Astrocyte (in vitro differentiated cells and primary cell): ENCODE measurements at regions not wholly inside any gene's neighbourhood (a gene's known extent, or its start where the extent isn't known, plus 50 kb on each side); places are given as distances from the start of the nearest gene placed in this dataset.

Experiments
- DNase-seq: peaks from one replicate; pipeline ENCODE4 v3.0.0-alpha.2; 2010; ENCODE audit warnings: low read depth
- FAIRE-seq: peaks from 2 replicates; lab custom pipeline; 2011; peaks lifted over from hg19 to GRCh38; lab: Jason Lieb, UNC
- H2AFZ ChIP-seq: 2 replicates; pipeline ENCODE4 v1.6.0; 2012; ENCODE audit warnings: low read depth, low read length, inconsistent platforms
- H3K27ac ChIP-seq: 2 replicates; pipeline ENCODE4 v1.5.1; 2011; ENCODE audit warnings: low read depth, low read length, inconsistent platforms
- H3K27me3 ChIP-seq: 2 replicates; pipeline ENCODE4 v1.6.0; 2011; ENCODE audit warnings: low read length, inconsistent platforms; ENCODE audit not compliant: insufficient read depth
- H3K36me3 ChIP-seq: 2 replicates; pipeline ENCODE4 v1.5.1; 2011; ENCODE audit warnings: low read length, inconsistent platforms; ENCODE audit not compliant: insufficient read depth
- H3K4me1 ChIP-seq: 2 replicates; pipeline ENCODE4 v1.5.1; 2011; ENCODE audit warnings: low read length, inconsistent platforms; ENCODE audit not compliant: insufficient read depth
- H3K4me2 ChIP-seq: 2 replicates; pipeline ENCODE4 v1.6.0; 2012; ENCODE audit warnings: low read length, inconsistent platforms
- H3K4me3 ChIP-seq: 2 replicates; pipeline ENCODE4 v1.5.1; 2011; ENCODE audit warnings: low read depth, mild to moderate bottlenecking, low read length, inconsistent platforms; ENCODE audit not compliant: insufficient read depth
- H3K79me2 ChIP-seq: 2 replicates; pipeline ENCODE4 v1.6.0; 2012; ENCODE audit warnings: mild to moderate bottlenecking, low read length, inconsistent platforms; ENCODE audit not compliant: insufficient read depth
- H3K9ac ChIP-seq: 2 replicates; pipeline ENCODE4 v1.6.0; 2012; ENCODE audit warnings: mild to moderate bottlenecking, low read length, inconsistent platforms
- H3K9me3 ChIP-seq: 2 replicates; pipeline ENCODE4 v1.5.1; 2012; ENCODE audit warnings: low read depth, mild to moderate bottlenecking, low read length, inconsistent platforms; ENCODE audit not compliant: insufficient read depth
- H4K20me1 ChIP-seq: 2 replicates; pipeline ENCODE4 v1.6.0; 2012; ENCODE audit warnings: low read length, inconsistent platforms; ENCODE audit not compliant: insufficient read depth
- H3K27ac Mint-ChIP-seq: one replicate; pipeline ENCODE4 v1.8.0; 2021; ENCODE audit warnings: mild to moderate bottlenecking, mixed read lengths; ENCODE audit not compliant: unreplicated experiment
- H3K27me3 Mint-ChIP-seq: one replicate; pipeline ENCODE4 v1.8.0; 2021; ENCODE audit warnings: low read depth, mixed read lengths; ENCODE audit not compliant: unreplicated experiment
- H3K36me3 Mint-ChIP-seq: one replicate; pipeline ENCODE4 v1.8.0; 2021; ENCODE audit warnings: low read depth, mixed read lengths; ENCODE audit not compliant: unreplicated experiment
- H3K4me1 Mint-ChIP-seq: one replicate; pipeline ENCODE4 v1.8.0; 2021; ENCODE audit warnings: low read depth, mixed read lengths; ENCODE audit not compliant: unreplicated experiment
- H3K4me3 Mint-ChIP-seq: one replicate; pipeline ENCODE4 v1.8.0; 2021; ENCODE audit warnings: mild to moderate bottlenecking, moderate library complexity, mixed read lengths; ENCODE audit not compliant: unreplicated experiment
- H3K9me3 Mint-ChIP-seq: one replicate; pipeline ENCODE4 v1.8.0; 2021; ENCODE audit warnings: mild to moderate bottlenecking, mixed read lengths; ENCODE audit not compliant: unreplicated experiment
- EZH2 ChIP-seq: IDR thresholded peaks from 2 replicates; pipeline ENCODE4 v1.6.1; 2012; ENCODE audit warnings: mild to moderate bottlenecking, low read length, inconsistent platforms; ENCODE audit not compliant: insufficient read depth
- TF ChIP-seq, protein P1 (sequence below): IDR thresholded peaks from 2 replicates; pipeline ENCODE4 v1.5.1; 2011; ENCODE audit warnings: low read depth, mild to moderate bottlenecking, inconsistent platforms, low read length, moderate library complexity; ENCODE audit not compliant: insufficient read depth

- Histone ChIP-seq H2AFZ (no peak overlapping the region), H3K27me3 (no peaks in the 10 kb centered on the region), H3K36me3 (peaks cover 18% of the 10 kb centered on the region), H3K27ac (no peak overlapping the region), H3K4me2 (no peak overlapping the region), H4K20me1 (no peaks in the 10 kb centered on the region), H3K9me3 (no peaks in the 10 kb centered on the region), H3K4me3 (no peak overlapping the region), H3K4me1 (no peaks in the 10 kb centered on the region), H3K79me2 (no peaks in the 10 kb centered on the region), H3K9ac (no peak overlapping the region)
- Mint-ChIP-seq H3K36me3 (peaks cover 19% of the 10 kb centered on the region), H3K4me3 (no peak overlapping the region), H3K4me1 (no peaks in the 10 kb centered on the region), H3K27ac (no peak overlapping the region), H3K27me3 (no peaks in the 10 kb centered on the region), H3K9me3 (no peaks in the 10 kb centered on the region)
- no peak for TF ChIP-seq EZH2
- TF ChIP-seq, protein P1, sequence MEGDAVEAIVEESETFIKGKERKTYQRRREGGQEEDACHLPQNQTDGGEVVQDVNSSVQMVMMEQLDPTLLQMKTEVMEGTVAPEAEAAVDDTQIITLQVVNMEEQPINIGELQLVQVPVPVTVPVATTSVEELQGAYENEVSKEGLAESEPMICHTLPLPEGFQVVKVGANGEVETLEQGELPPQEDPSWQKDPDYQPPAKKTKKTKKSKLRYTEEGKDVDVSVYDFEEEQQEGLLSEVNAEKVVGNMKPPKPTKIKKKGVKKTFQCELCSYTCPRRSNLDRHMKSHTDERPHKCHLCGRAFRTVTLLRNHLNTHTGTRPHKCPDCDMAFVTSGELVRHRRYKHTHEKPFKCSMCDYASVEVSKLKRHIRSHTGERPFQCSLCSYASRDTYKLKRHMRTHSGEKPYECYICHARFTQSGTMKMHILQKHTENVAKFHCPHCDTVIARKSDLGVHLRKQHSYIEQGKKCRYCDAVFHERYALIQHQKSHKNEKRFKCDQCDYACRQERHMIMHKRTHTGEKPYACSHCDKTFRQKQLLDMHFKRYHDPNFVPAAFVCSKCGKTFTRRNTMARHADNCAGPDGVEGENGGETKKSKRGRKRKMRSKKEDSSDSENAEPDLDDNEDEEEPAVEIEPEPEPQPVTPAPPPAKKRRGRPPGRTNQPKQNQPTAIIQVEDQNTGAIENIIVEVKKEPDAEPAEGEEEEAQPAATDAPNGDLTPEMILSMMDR, result no peak
- FAIRE-seq, result no peak
- no peak for DNase-seq
Observed at GRCh38 chr11:33569333-33569732, 131.3 kb downstream of the C11orf91 start.

DNA sequence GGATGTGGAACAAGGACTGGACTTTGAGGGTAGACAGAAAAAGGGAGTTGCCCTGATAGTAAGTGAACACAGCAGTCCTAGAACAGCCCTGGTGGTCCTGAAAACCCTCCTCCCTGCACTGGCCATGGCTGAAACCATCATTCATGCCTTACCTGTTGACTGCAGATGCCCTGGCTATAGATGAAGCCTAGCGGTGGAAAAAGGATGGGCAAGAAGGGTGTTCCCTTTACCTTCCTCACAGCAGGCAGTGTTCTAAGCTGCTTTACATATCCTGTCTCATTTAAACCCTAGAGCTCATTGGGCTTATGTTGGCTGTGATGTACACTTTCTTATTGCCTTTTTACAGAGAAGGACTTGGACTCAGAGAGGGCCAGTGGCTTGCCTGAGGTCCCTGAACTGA, 133.6 kb downstream of the C11orf91 start:
- Histone ChIP-seq H3K9ac (no peak overlapping the region), H4K20me1 (no peaks in the 10 kb centered on the region), H3K4me2 (no peak overlapping the region), H3K79me2 (no peaks in the 10 kb centered on the region), H3K27ac (no peak overlapping the region), H3K4me3 (no peak overlapping the region), H3K4me1 (no peaks in the 10 kb centered on the region), H3K9me3 (no peaks in the 10 kb centered on the region), H3K27me3 (no peaks in the 10 kb centered on the region), H3K36me3 (peaks cover 15% of the 10 kb centered on the region), H2AFZ (no peak overlapping the region)
- no peaks in the 10 kb centered on the region for H3K4me1 Mint-ChIP-seq
- peaks cover 21% of the 10 kb centered on the region for H3K36me3 Mint-ChIP-seq
- H3K9me3 Mint-ChIP-seq, result no peaks in the 10 kb centered on the region
- no peak overlapping the region for H3K4me3 Mint-ChIP-seq
- TF ChIP-seq, protein P1, result no peak
- TF ChIP-seq EZH2, result no peak
- FAIRE-seq (no peak), DNase-seq (no peak)
- H3K27ac Mint-ChIP-seq, result no peak overlapping the region
- no peaks in the 10 kb centered on the region for H3K27me3 Mint-ChIP-seq

DNA sequence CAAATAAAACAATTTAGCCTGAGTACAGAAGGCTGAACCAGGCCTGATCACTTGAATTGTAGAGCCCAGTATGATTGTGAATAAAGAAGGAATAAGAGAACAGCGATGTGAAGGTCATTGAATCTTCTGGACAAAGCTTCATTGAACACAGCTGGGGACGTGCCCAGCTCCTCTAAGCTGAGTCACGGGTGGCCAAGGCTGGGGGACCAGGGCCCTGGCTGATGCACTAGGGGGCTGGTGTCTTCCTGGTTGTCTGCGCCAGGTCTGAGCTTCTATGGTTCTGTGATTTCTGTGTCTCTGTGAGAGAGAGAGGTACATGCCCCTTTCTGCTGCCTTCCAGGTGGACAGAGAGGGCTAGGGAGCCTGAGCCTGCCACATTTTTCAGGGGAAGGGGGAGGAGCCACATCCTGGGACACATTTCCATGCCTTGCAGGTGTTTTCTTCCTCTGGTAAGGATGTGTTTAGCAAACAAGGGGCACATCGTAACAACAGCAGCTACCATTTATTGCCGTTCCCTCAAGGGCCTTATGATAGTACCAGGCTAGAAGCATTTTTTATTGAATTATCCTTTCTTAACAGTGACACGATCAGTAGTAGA, 135.7 kb downstream of the C11orf91 start:
- Histone ChIP-seq H3K27ac (no peak overlapping the region), H3K36me3 (peaks cover 19% of the 10 kb centered on the region), H3K4me3 (no peak overlapping the region), H2AFZ (no peak overlapping the region), H4K20me1 (no peaks in the 10 kb centered on the region), H3K4me2 (no peak overlapping the region), H3K79me2 (no peaks in the 10 kb centered on the region), H3K9me3 (no peaks in the 10 kb centered on the region), H3K4me1 (no peaks in the 10 kb centered on the region), H3K9ac (no peak overlapping the region), H3K27me3 (no peaks in the 10 kb centered on the region)
- no peaks in the 10 kb centered on the region for H3K27me3 Mint-ChIP-seq
- H3K4me1 Mint-ChIP-seq, result no peaks in the 10 kb centered on the region
- peaks cover 11% of the 10 kb centered on the region for H3K36me3 Mint-ChIP-seq
- no peak for FAIRE-seq
- TF ChIP-seq EZH2, result no peak
- TF ChIP-seq, protein P1, result no peak
- no peak overlapping the region for H3K4me3 Mint-ChIP-seq
- H3K9me3 Mint-ChIP-seq, result no peaks in the 10 kb centered on the region
- H3K27ac Mint-ChIP-seq, result no peak overlapping the region
- no peak for DNase-seq
